ENCODE measurements at regions not wholly inside any gene's neighbourhood (a gene's known extent, or its start where the extent isn't known, plus 50 kb on each side); places are given as distances from the start of the nearest gene placed in this dataset.

GRCh38 chr18:41537666-41538065, 417.4 kb upstream of the PIK3C3 start:
- DNase-seq, result no peak

- DNase-seq, result no peak
Measured at GRCh38 chr18:41532344-41533086, 422.5 kb upstream of the PIK3C3 start.

GRCh38 chr18:41530970-41531369, 424.1 kb upstream of the PIK3C3 start:
- DNase-seq, result no peak

- no peak for DNase-seq
Measured at GRCh38 chr18:41529093-41529492, 425.9 kb upstream of the PIK3C3 start.

GRCh38 chr18:41526054-41526453, 429.0 kb upstream of the PIK3C3 start:
- DNase-seq, result no peak

GRCh38 chr18:41524674-41525470, 430.2 kb upstream of the PIK3C3 start:
- no peak for DNase-seq

- DNase-seq, result no peak
Measured at GRCh38 chr18:41517142-41517541, 437.9 kb upstream of the PIK3C3 start.

- DNase-seq, result no peak
Measured at GRCh38 chr18:41513438-41513837, 441.6 kb upstream of the PIK3C3 start.

GRCh38 chr18:41504316-41504715, 450.7 kb upstream of the PIK3C3 start:
- DNase-seq, result no peak

GRCh38 chr18:41501848-41502247, 453.2 kb upstream of the PIK3C3 start:
- no peak for DNase-seq

- DNase-seq, result no peak
Measured at GRCh38 chr18:41499345-41499744, 455.7 kb upstream of the PIK3C3 start.

GRCh38 chr18:41490861-41491260, 464.2 kb upstream of the PIK3C3 start:
- no peak for DNase-seq

- DNase-seq, result no peak
Measured at GRCh38 chr18:41486575-41486974, 468.5 kb upstream of the PIK3C3 start.

GRCh38 chr18:41484069-41484468, 471.0 kb upstream of the PIK3C3 start:
- no peak for DNase-seq

- no peak for DNase-seq
Measured at GRCh38 chr18:41482501-41482900, 472.5 kb upstream of the PIK3C3 start.

- DNase-seq, result no peak
Measured at GRCh38 chr18:41466436-41467160, 488.4 kb upstream of the PIK3C3 start.

GRCh38 chr18:41465386-41465785, 489.6 kb upstream of the PIK3C3 start:
- DNase-seq, result no peak

- DNase-seq, result no peak
Measured at GRCh38 chr18:41464278-41464677, 490.8 kb upstream of the PIK3C3 start.

- no peak for DNase-seq
Measured at GRCh38 chr18:41462946-41463345, 492.1 kb upstream of the PIK3C3 start.

GRCh38 chr18:41461114-41461513, 493.9 kb upstream of the PIK3C3 start:
- DNase-seq, result no peak

GRCh38 chr18:41459656-41460055, 495.4 kb upstream of the PIK3C3 start:
- no peak for DNase-seq

- no peak for DNase-seq
Measured at GRCh38 chr18:41458376-41458775, 496.7 kb upstream of the PIK3C3 start.

GRCh38 chr18:41457765-41458326, 497.2 kb upstream of the PIK3C3 start:
- no peak for DNase-seq

All from CD4-positive, alpha-beta T cell treated with Interleukin-4 for 4 hours (primary cell).